ENCODE measurements at regions not wholly inside any gene's neighbourhood (a gene's known extent, or its start where the extent isn't known, plus 50 kb on each side); places are given as distances from the start of the nearest gene placed in this dataset.

- Histone ChIP-seq H3K27me3 (ENCODE audit: control insufficient read depth, insufficient read depth) (no peaks in the 10 kb centered on the region), H3K4me1 (ENCODE audit: control insufficient read depth, insufficient read depth, low read length) (no peaks in the 10 kb centered on the region), H3K4me3 (ENCODE audit: low read length) (no peak overlapping the region), H3K27ac (ENCODE audit: low read length) (no peak overlapping the region), H3K9me3 (ENCODE audit: control insufficient read depth, low read length) (no peaks in the 10 kb centered on the region)
- intact Hi-C loops (cut with DNase I): no loop called here
- ATAC-seq (no peak), DNase-seq (no peak)
- 80% methylated on average over 1 of the region's 1 CpG for WGBS
Observed at GRCh38 chr1:194968916-194969315, 1639.3 kb downstream of the KCNT2 start.

- whole genome bisulfite sequencing: 41% methylated on average over 1 of the region's 1 CpG
- Histone ChIP-seq H3K4me1 (ENCODE audit: control insufficient read depth, insufficient read depth, low read length) (no peaks in the 10 kb centered on the region), H3K27ac (ENCODE audit: low read length) (no peak overlapping the region), H3K27me3 (ENCODE audit: control insufficient read depth, insufficient read depth) (no peaks in the 10 kb centered on the region), H3K9me3 (ENCODE audit: control insufficient read depth, low read length) (no peaks in the 10 kb centered on the region), H3K4me3 (ENCODE audit: low read length) (no peak overlapping the region)
- DNase-seq (no peak), ATAC-seq (no peak)
- intact Hi-C loops (cut with DNase I): no loop called here
Observed at GRCh38 chr1:194959795-194960194, 1648.4 kb downstream of the KCNT2 start.

- intact Hi-C loops (cut with DNase I): no loop called here
- no peak for DNase-seq
- no peak for ATAC-seq
- H3K4me1 ChIP-seq (ENCODE audit: control insufficient read depth, insufficient read depth, low read length): no peaks in the 10 kb centered on the region
- H3K27me3 ChIP-seq (ENCODE audit: control insufficient read depth, insufficient read depth): no peaks in the 10 kb centered on the region
- H3K27ac ChIP-seq (ENCODE audit: low read length): no peak overlapping the region
- no peaks in the 10 kb centered on the region for H3K9me3 ChIP-seq (ENCODE audit: control insufficient read depth, low read length)
- 57% methylated on average over 6 of the region's 6 CpGs for WGBS
- no peak overlapping the region for H3K4me3 ChIP-seq (ENCODE audit: low read length)
Observed at GRCh38 chr1:194952171-194952570, 1656.1 kb downstream of the KCNT2 start.

- DNase-seq (no peak), ATAC-seq (no peak)
- Histone ChIP-seq H3K9me3 (ENCODE audit: control insufficient read depth, low read length) (no peaks in the 10 kb centered on the region), H3K27me3 (ENCODE audit: control insufficient read depth, insufficient read depth) (no peaks in the 10 kb centered on the region), H3K27ac (ENCODE audit: low read length) (no peak overlapping the region), H3K4me1 (ENCODE audit: control insufficient read depth, insufficient read depth, low read length) (no peaks in the 10 kb centered on the region), H3K4me3 (ENCODE audit: low read length) (no peak overlapping the region)
- 77% methylated on average over 1 of the region's 1 CpG for WGBS
- intact Hi-C loops (cut with DNase I): no loop called here
Observed at GRCh38 chr1:194950584-194950983, 1657.7 kb downstream of the KCNT2 start.

- WGBS: 68% methylated on average over 2 of the region's 2 CpGs
- no peak for DNase-seq
- Histone ChIP-seq H3K9me3 (ENCODE audit: control insufficient read depth, low read length) (no peaks in the 10 kb centered on the region), H3K27ac (ENCODE audit: low read length) (no peak overlapping the region), H3K4me3 (ENCODE audit: low read length) (no peak overlapping the region), H3K4me1 (ENCODE audit: control insufficient read depth, insufficient read depth, low read length) (no peaks in the 10 kb centered on the region), H3K27me3 (ENCODE audit: control insufficient read depth, insufficient read depth) (no peaks in the 10 kb centered on the region)
- peak; percentile 36 to 53 for ATAC-seq
- intact Hi-C loops (cut with DNase I): no loop called here
Observed at GRCh38 chr1:194940336-194941030, 1667.8 kb downstream of the KCNT2 start.

- Histone ChIP-seq H3K4me1 (ENCODE audit: control insufficient read depth, insufficient read depth, low read length) (no peaks in the 10 kb centered on the region), H3K9me3 (ENCODE audit: control insufficient read depth, low read length) (no peaks in the 10 kb centered on the region), H3K27ac (ENCODE audit: low read length) (no peak overlapping the region), H3K4me3 (ENCODE audit: low read length) (no peak overlapping the region), H3K27me3 (ENCODE audit: control insufficient read depth, insufficient read depth) (no peaks in the 10 kb centered on the region)
- intact Hi-C loops (cut with DNase I): no loop called here
- DNase-seq (no peak), ATAC-seq (no peak)
- WGBS: 82% methylated on average over 3 of the region's 3 CpGs
Observed at GRCh38 chr1:194935864-194936263, 1672.4 kb downstream of the KCNT2 start.

- no peak overlapping the region for H3K27ac ChIP-seq (ENCODE audit: low read length)
- no peaks in the 10 kb centered on the region for H3K4me1 ChIP-seq (ENCODE audit: control insufficient read depth, insufficient read depth, low read length)
- no peak for DNase-seq
- ATAC-seq: no peak
- no peak overlapping the region for H3K4me3 ChIP-seq (ENCODE audit: low read length)
- H3K27me3 ChIP-seq (ENCODE audit: control insufficient read depth, insufficient read depth): no peaks in the 10 kb centered on the region
- 51% methylated on average over 1 of the region's 1 CpG for WGBS
- intact Hi-C loops (cut with DNase I): no loop called here
- H3K9me3 ChIP-seq (ENCODE audit: control insufficient read depth, low read length): no peaks in the 10 kb centered on the region
Observed at GRCh38 chr1:194931166-194931565, 1677.1 kb downstream of the KCNT2 start.

GRCh38 chr1:194930132-194930531 is 1678.1 kb downstream of the KCNT2 start:
- no peaks in the 10 kb centered on the region for H3K4me1 ChIP-seq (ENCODE audit: control insufficient read depth, insufficient read depth, low read length)
- H3K9me3 ChIP-seq (ENCODE audit: control insufficient read depth, low read length): no peaks in the 10 kb centered on the region
- no peak for ATAC-seq
- no peaks in the 10 kb centered on the region for H3K27me3 ChIP-seq (ENCODE audit: control insufficient read depth, insufficient read depth)
- 62% methylated on average over 2 of the region's 2 CpGs for WGBS
- intact Hi-C loops (cut with DNase I): no loop called here
- H3K27ac ChIP-seq (ENCODE audit: low read length): no peak overlapping the region
- H3K4me3 ChIP-seq (ENCODE audit: low read length): no peak overlapping the region
- no peak for DNase-seq

- H3K27me3 ChIP-seq (ENCODE audit: control insufficient read depth, insufficient read depth): no peaks in the 10 kb centered on the region
- H3K4me1 ChIP-seq (ENCODE audit: control insufficient read depth, insufficient read depth, low read length): no peaks in the 10 kb centered on the region
- DNase-seq (no peak), ATAC-seq (no peak)
- intact Hi-C loops (cut with DNase I): no loop called here
- H3K9me3 ChIP-seq (ENCODE audit: control insufficient read depth, low read length): no peaks in the 10 kb centered on the region
- H3K27ac ChIP-seq (ENCODE audit: low read length): no peak overlapping the region
- H3K4me3 ChIP-seq (ENCODE audit: low read length): no peak overlapping the region
Observed at GRCh38 chr1:194929357-194929756, 1678.9 kb downstream of the KCNT2 start.

- Histone ChIP-seq H3K27me3 (ENCODE audit: control insufficient read depth, insufficient read depth) (no peaks in the 10 kb centered on the region), H3K4me3 (ENCODE audit: low read length) (no peak overlapping the region), H3K9me3 (ENCODE audit: control insufficient read depth, low read length) (no peaks in the 10 kb centered on the region), H3K4me1 (ENCODE audit: control insufficient read depth, insufficient read depth, low read length) (no peaks in the 10 kb centered on the region), H3K27ac (ENCODE audit: low read length) (no peak overlapping the region)
- no peak for DNase-seq
- 78% methylated on average over 5 of the region's 5 CpGs for WGBS
- intact Hi-C loops (cut with DNase I): no loop called here
- ATAC-seq: no peak
Observed at GRCh38 chr1:194919146-194919545, 1689.1 kb downstream of the KCNT2 start.

GRCh38 chr1:194917769-194918168 is 1690.5 kb downstream of the KCNT2 start:
- Histone ChIP-seq H3K9me3 (ENCODE audit: control insufficient read depth, low read length) (no peaks in the 10 kb centered on the region), H3K27me3 (ENCODE audit: control insufficient read depth, insufficient read depth) (no peaks in the 10 kb centered on the region), H3K4me3 (ENCODE audit: low read length) (no peak overlapping the region), H3K4me1 (ENCODE audit: control insufficient read depth, insufficient read depth, low read length) (no peaks in the 10 kb centered on the region), H3K27ac (ENCODE audit: low read length) (no peak overlapping the region)
- ATAC-seq (no peak), DNase-seq (no peak)
- WGBS: 60% methylated on average over 4 of the region's 4 CpGs
- intact Hi-C loops (cut with DNase I): no loop called here

GRCh38 chr1:194908643-194909042 is 1699.6 kb downstream of the KCNT2 start:
- Histone ChIP-seq H3K4me1 (ENCODE audit: control insufficient read depth, insufficient read depth, low read length) (no peaks in the 10 kb centered on the region), H3K4me3 (ENCODE audit: low read length) (no peak overlapping the region), H3K27me3 (ENCODE audit: control insufficient read depth, insufficient read depth) (no peaks in the 10 kb centered on the region), H3K9me3 (ENCODE audit: control insufficient read depth, low read length) (no peaks in the 10 kb centered on the region), H3K27ac (ENCODE audit: low read length) (no peak overlapping the region)
- 61% methylated on average over 1 of the region's 1 CpG for WGBS
- DNase-seq: no peak
- intact Hi-C loops (cut with DNase I): no loop called here
- no peak for ATAC-seq
